Mammary epithelial cell (primary cell): ENCODE measurements at regions not wholly inside any gene's neighbourhood (a gene's known extent, or its start where the extent isn't known, plus 50 kb on each side); places are given as distances from the start of the nearest gene placed in this dataset.

ENCODE experiments used
- CTCF ChIP-seq, 2 donors: IDR thresholded peaks in 1 of 2; conservative IDR thresholded peaks in 1 of 2; 2 replicates each; pipeline ENCODE4 v1.5.1; 2011 to 2012; ENCODE audit warnings: inconsistent platforms in 2 of 2, low read length in 2 of 2, mild to moderate bottlenecking in 2 of 2, control low read depth in 1 of 2, low read depth in 1 of 2; ENCODE audit not compliant: insufficient read depth in 1 of 2; ENCODE audit errors: extremely low read depth in 1 of 2
- EZH2 ChIP-seq: IDR thresholded peaks from 2 replicates; pipeline ENCODE4 v1.6.1; 2012; ENCODE audit warnings: low read length, inconsistent platforms, borderline replicate concordance

- no peak for TF ChIP-seq CTCF (conservative IDR thresholded peaks at IDR 0.05 in 1 of 2, IDR thresholded peaks at IDR 0.05 in 1 of 2; ENCODE audit: extremely low read depth in 1 of 2, insufficient read depth in 1 of 2, low read depth in 1 of 2, low read length in 2 of 2)
- no peak for TF ChIP-seq EZH2
These were observed 123.4 kb upstream of the ACBD5 start for GRCh38 chr10:27364028-27364427.
